H1 (cell line): ENCODE measurements at regions not wholly inside any gene's neighbourhood (a gene's known extent, or its start where the extent isn't known, plus 50 kb on each side); places are given as distances from the start of the nearest gene placed in this dataset.

Experiments
- EZH2 ChIP-seq: fragments of 200-600 bp; sonication (generic); IDR thresholded peaks from 2 replicates; pipeline ENCODE4 v1.7.1; 2012; ENCODE audit warnings: low read depth, mild to moderate bottlenecking, moderate library complexity, low read length, inconsistent platforms; ENCODE audit not compliant: severe bottlenecking
- MAFK ChIP-seq: IDR thresholded peaks from 2 replicates; pipeline ENCODE4 v1.6.1; 2012; ENCODE audit warnings: low read depth, mild to moderate bottlenecking, improper control_type of control experiment, low read length
- POLR2A ChIP-seq, 2 experiments: IDR thresholded peaks; 1 replicate in 1 of 2; 2 replicates in 1 of 2; pipeline ENCODE4 v1.6.1; 2011; ENCODE audit warnings: low read depth in 2 of 2, low read length in 2 of 2, mild to moderate bottlenecking in 2 of 2; ENCODE audit errors: control extremely low read depth in 1 of 2
- SIX5 ChIP-seq: IDR thresholded peaks from 2 replicates; pipeline ENCODE4 v1.6.1; 2011; ENCODE audit warnings: mild to moderate bottlenecking, low read depth, low read length
- SUZ12 ChIP-seq: fragments of 200-600 bp; sonication (generic); IDR thresholded peaks from 2 replicates; pipeline ENCODE4 v1.6.1; 2012; ENCODE audit warnings: mild to moderate bottlenecking, inconsistent platforms, low read length, moderate library complexity, mixed read lengths
- TBP ChIP-seq: IDR thresholded peaks from 2 replicates; pipeline ENCODE4 v1.6.1; 2011; ENCODE audit warnings: low read depth, low read length, improper control_type of control experiment
- TF ChIP-seq, protein P1 (sequence below): IDR thresholded peaks from 2 replicates; pipeline ENCODE4 v1.6.1; 2012; ENCODE audit warnings: inconsistent platforms

DNA sequence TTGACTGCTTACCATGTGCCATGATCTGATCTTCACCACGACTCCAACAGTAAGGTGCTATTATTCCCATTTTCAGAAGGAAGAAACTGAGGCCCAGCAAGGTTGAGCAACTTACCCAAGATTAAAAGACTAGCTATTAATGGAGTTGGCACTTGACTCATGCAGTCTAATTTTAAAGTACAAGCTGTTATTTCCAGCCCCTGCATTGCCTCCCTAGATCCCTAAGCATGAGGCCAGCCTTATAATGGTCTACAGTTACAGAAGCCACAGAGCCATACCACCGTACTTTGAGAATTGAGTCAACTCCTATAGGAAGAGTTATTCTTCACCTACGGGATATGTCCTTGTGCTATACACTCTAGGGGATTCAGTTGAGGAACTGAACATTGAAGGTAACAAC is 66.7 kb upstream of the RBM19 start (continued):
- no peak for TF ChIP-seq SIX5
- TF ChIP-seq POLR2A (IDR thresholded peaks at IDR 0.05; ENCODE audit: control extremely low read depth in 1 of 2, low read depth in 2 of 2, low read length in 2 of 2) = no peak
- TF ChIP-seq, protein P1, sequence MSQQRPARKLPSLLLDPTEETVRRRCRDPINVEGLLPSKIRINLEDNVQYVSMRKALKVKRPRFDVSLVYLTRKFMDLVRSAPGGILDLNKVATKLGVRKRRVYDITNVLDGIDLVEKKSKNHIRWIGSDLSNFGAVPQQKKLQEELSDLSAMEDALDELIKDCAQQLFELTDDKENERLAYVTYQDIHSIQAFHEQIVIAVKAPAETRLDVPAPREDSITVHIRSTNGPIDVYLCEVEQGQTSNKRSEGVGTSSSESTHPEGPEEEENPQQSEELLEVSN = no peak
- TF ChIP-seq MAFK = no peak
- no peak for TF ChIP-seq TBP
- TF ChIP-seq EZH2 = no peak
- TF ChIP-seq SUZ12 = no peak
